Activated effector memory CD4-positive, alpha-beta T cell treated with anti-CD3 and anti-CD28 coated beads, Interleukin-2, amount 50 U/mL, for 16 hours (primary cell): ENCODE measurements at regions not wholly inside any gene's neighbourhood (a gene's known extent, or its start where the extent isn't known, plus 50 kb on each side); places are given as distances from the start of the nearest gene placed in this dataset.

Experiments used
- DNase-seq: peaks from one replicate; pipeline ENCODE4 v3.0.0-alpha.2; 2020

- no peak for DNase-seq
Measured at GRCh38 chr4:12270546-12270945, 841.9 kb upstream of the HS3ST1 start.

- no peak for DNase-seq
Measured at GRCh38 chr4:12265554-12265953, 836.9 kb upstream of the HS3ST1 start.

GRCh38 chr4:12260453-12260852 is 831.8 kb upstream of the HS3ST1 start:
- DNase-seq = no peak

- no peak for DNase-seq
Measured at GRCh38 chr4:12244973-12245372, 816.3 kb upstream of the HS3ST1 start.

GRCh38 chr4:12242354-12242753 is 813.7 kb upstream of the HS3ST1 start:
- DNase-seq = no peak

- no peak for DNase-seq
Measured at GRCh38 chr4:12239897-12240636, 811.4 kb upstream of the HS3ST1 start.

- DNase-seq = no peak
Measured at GRCh38 chr4:12231098-12231497, 802.4 kb upstream of the HS3ST1 start.

GRCh38 chr4:12221031-12221430 is 792.3 kb upstream of the HS3ST1 start:
- DNase-seq = no peak

- DNase-seq = no peak
Measured at GRCh38 chr4:12211636-12212035, 782.9 kb upstream of the HS3ST1 start.

- no peak for DNase-seq
Measured at GRCh38 chr4:12207396-12207795, 778.7 kb upstream of the HS3ST1 start.

- DNase-seq = no peak
Measured at GRCh38 chr4:12206091-12206490, 777.4 kb upstream of the HS3ST1 start.

- DNase-seq = no peak
Measured at GRCh38 chr4:12203945-12204344, 775.3 kb upstream of the HS3ST1 start.

GRCh38 chr4:12200226-12200625 is 771.5 kb upstream of the HS3ST1 start:
- no peak for DNase-seq

- DNase-seq = no peak
Measured at GRCh38 chr4:12186526-12186925, 757.8 kb upstream of the HS3ST1 start.

- no peak for DNase-seq
Measured at GRCh38 chr4:12178614-12179610, 750.2 kb upstream of the HS3ST1 start.

- DNase-seq = no peak
Measured at GRCh38 chr4:12177416-12177815, 748.7 kb upstream of the HS3ST1 start.

GRCh38 chr4:12173496-12173895 is 744.8 kb upstream of the HS3ST1 start:
- DNase-seq = no peak

- no peak for DNase-seq
Measured at GRCh38 chr4:12172198-12172973, 743.7 kb upstream of the HS3ST1 start.

GRCh38 chr4:12170308-12170707 is 741.6 kb upstream of the HS3ST1 start:
- no peak for DNase-seq

GRCh38 chr4:12165616-12166015 is 736.9 kb upstream of the HS3ST1 start:
- no peak for DNase-seq

- DNase-seq = no peak
Measured at GRCh38 chr4:12146339-12146738, 717.6 kb upstream of the HS3ST1 start.

- no peak for DNase-seq
Measured at GRCh38 chr4:12145768-12146167, 717.1 kb upstream of the HS3ST1 start.

- DNase-seq = no peak
Measured at GRCh38 chr4:12145106-12145505, 716.4 kb upstream of the HS3ST1 start.
